GM23248 (cell line): ENCODE measurements at regions not wholly inside any gene's neighbourhood (a gene's known extent, or its start where the extent isn't known, plus 50 kb on each side); places are given as distances from the start of the nearest gene placed in this dataset.
A peak's percentile ranks its signal among the peaks of the same experiment; 100 is the strongest.

Source experiments
- DNase-seq: peaks from one replicate; pipeline ENCODE4 v3.0.0-alpha.2; 2015
- H2AFZ ChIP-seq: fragments of 200-600 bp; sonication (generic); 2 replicates; pipeline ENCODE4 v1.6.1; 2016; ENCODE audit warnings: antibody characterized with exemption
- H3F3A ChIP-seq: fragments of 200-600 bp; sonication (generic); 2 replicates; pipeline ENCODE4 v1.6.1; 2016; ENCODE audit warnings: mild to moderate bottlenecking, antibody characterized with exemption, mixed run types; ENCODE audit not compliant: insufficient read depth
- H3K27ac ChIP-seq: fragments of 200-600 bp; sonication (generic); 2 replicates; pipeline ENCODE4 v1.5.1; 2016; ENCODE audit warnings: mild to moderate bottlenecking
- H3K27me3 ChIP-seq: fragments of 200-600 bp; sonication (generic); replicated peaks from 2 replicates; pipeline ENCODE4 v1.6.1; 2016; ENCODE audit warnings: mild to moderate bottlenecking; ENCODE audit not compliant: insufficient read depth
- H3K36me3 ChIP-seq: fragments of 200-600 bp; sonication (generic); 2 replicates; pipeline ENCODE4 v1.6.1; 2016; ENCODE audit warnings: low read depth, mild to moderate bottlenecking
- H3K4me1 ChIP-seq: fragments of 200-600 bp; sonication (generic); 2 replicates; pipeline ENCODE4 v1.6.1; 2016; ENCODE audit warnings: mild to moderate bottlenecking; ENCODE audit not compliant: insufficient read depth
- H3K4me2 ChIP-seq: fragments of 200-600 bp; sonication (generic); one replicate; pipeline ENCODE4 v1.6.1; 2016; ENCODE audit warnings: mild to moderate bottlenecking; ENCODE audit not compliant: unreplicated experiment
- H3K4me3 ChIP-seq: fragments of 200-600 bp; sonication (generic); 2 replicates; pipeline ENCODE4 v1.5.1; 2016; ENCODE audit warnings: mild to moderate bottlenecking
- H3K79me2 ChIP-seq: fragments of 200-600 bp; sonication (generic); 2 replicates; pipeline ENCODE4 v1.6.1; 2016; ENCODE audit warnings: mild to moderate bottlenecking; ENCODE audit not compliant: insufficient read depth
- H3K9ac ChIP-seq: fragments of 200-600 bp; sonication (generic); 2 replicates; pipeline ENCODE4 v1.6.1; 2016; ENCODE audit warnings: mild to moderate bottlenecking
- H3K9me2 ChIP-seq: fragments of 200-600 bp; sonication (generic); 2 replicates; pipeline ENCODE4 v1.6.1; 2016; ENCODE audit warnings: mixed run types, mild to moderate bottlenecking, moderate library complexity; ENCODE audit not compliant: insufficient read depth
- H3K9me3 ChIP-seq: fragments of 200-600 bp; sonication (generic); one replicate; pipeline ENCODE4 v1.6.1; 2017; ENCODE audit warnings: low read depth
- H4K20me1 ChIP-seq: fragments of 200-600 bp; sonication (generic); 2 replicates; pipeline ENCODE4 v1.6.0; 2016; ENCODE audit not compliant: insufficient read depth
- EZH2 ChIP-seq: fragments of 200-600 bp; sonication (generic); IDR thresholded peaks from 2 replicates; pipeline ENCODE4 v1.6.1; 2018; ENCODE audit warnings: antibody characterized with exemption, mild to moderate bottlenecking; ENCODE audit not compliant: insufficient read depth, poor library complexity, severe bottlenecking
- EZH2phosphoT487 ChIP-seq: fragments of 200-600 bp; sonication (generic); IDR thresholded peaks from 2 replicates; pipeline ENCODE4 v1.6.1; 2018; ENCODE audit warnings: antibody characterized with exemption, moderate library complexity, mild to moderate bottlenecking, low read depth; ENCODE audit not compliant: insufficient read depth
- WGBS, 2 experiments: methylation state at CpG; one replicate each; pipeline ENCODE4 v1.1.6; 2015 to 2017; ENCODE audit warnings: low lambda C conversion rate in 2 of 2, low coverage in 1 of 2; ENCODE audit errors: missing lambda C conversion rate in 2 of 2; 5-methylcytosine and 5-hydroxymethylcytosine counted together
- in situ Hi-C: fragments of 300-500 bp; cut with MboI; formaldehyde crosslinking; loops from 2 replicates; pipeline ENCODE4 v1.15.0; 2020

GRCh38 chr15:70494852-70495571 is 268.3 kb downstream of the UACA start:
- in situ Hi-C loops: no loop called here
- TF ChIP-seq EZH2 (no peak), EZH2phosphoT487 (0 out of 2 replicates have a peak, but pooled peaks have one; percentile 26)
- Histone ChIP-seq H3K9me2 (no peaks in the 10 kb centered on the region), H3K9me3 (no peaks in the 10 kb centered on the region), H3K36me3 (no peaks in the 10 kb centered on the region), H3K4me1 (peaks cover 55% of the 10 kb centered on the region), H3K27ac (peak overlapping the region; percentile 62), H2AFZ (no peak overlapping the region), H3K9ac (peak overlapping the region; percentile 46), H3F3A (peaks cover 42% of the 10 kb centered on the region), H3K4me2 (peak overlapping the region; percentile 63), H3K4me3 (no peak overlapping the region), H3K79me2 (no peaks in the 10 kb centered on the region), H3K27me3 (no peaks in the 10 kb centered on the region), H4K20me1 (no peaks in the 10 kb centered on the region)
- WGBS, 2 experiments: 16 to 18% methylated on average over 7 to 8 of the region's 8 CpGs
- DNase-seq: peak; percentile 94

GRCh38 chr15:70494517-70494851 is 268.9 kb downstream of the UACA start:
- peaks cover 55% of the 10 kb centered on the region for H3K4me1 ChIP-seq
- H3K79me2 ChIP-seq: no peaks in the 10 kb centered on the region
- peak overlapping the region; percentile 63 for H3K4me2 ChIP-seq
- TF ChIP-seq EZH2 (no peak), EZH2phosphoT487 (no peak)
- H4K20me1 ChIP-seq: no peaks in the 10 kb centered on the region
- peaks cover 42% of the 10 kb centered on the region for H3F3A ChIP-seq
- peak overlapping the region; percentile 46 for H3K9ac ChIP-seq
- no peaks in the 10 kb centered on the region for H3K9me3 ChIP-seq
- no peak for DNase-seq
- peak overlapping the region; percentile 62 for H3K27ac ChIP-seq
- H3K9me2 ChIP-seq: no peaks in the 10 kb centered on the region
- H3K4me3 ChIP-seq: no peak overlapping the region
- H3K27me3 ChIP-seq: no peaks in the 10 kb centered on the region
- WGBS, 2 experiments: 83 to 88% methylated on average over 4 of the region's 4 CpGs
- in situ Hi-C loops: no loop called here
- no peaks in the 10 kb centered on the region for H3K36me3 ChIP-seq
- H2AFZ ChIP-seq: no peak overlapping the region

- no peak for TF ChIP-seq EZH2phosphoT487
- peak overlapping the region; percentile 62 for H3K27ac ChIP-seq
- in situ Hi-C loops: no loop called here
- no peak overlapping the region for H3K4me3 ChIP-seq
- 85 to 86% methylated on average over 13 of the region's 13 CpGs for WGBS, 2 experiments
- DNase-seq: peak; percentile 39
- no peaks in the 10 kb centered on the region for H3K9me3 ChIP-seq
- H3K27me3 ChIP-seq: no peaks in the 10 kb centered on the region
- H3K4me2 ChIP-seq: peak overlapping the region; percentile 63
- peaks cover 55% of the 10 kb centered on the region for H3K4me1 ChIP-seq
- H3K36me3 ChIP-seq: no peaks in the 10 kb centered on the region
- H4K20me1 ChIP-seq: no peaks in the 10 kb centered on the region
- peaks cover 42% of the 10 kb centered on the region for H3F3A ChIP-seq
- H2AFZ ChIP-seq: no peak overlapping the region
- H3K9ac ChIP-seq: peak overlapping the region; percentile 46
- H3K9me2 ChIP-seq: no peaks in the 10 kb centered on the region
- no peaks in the 10 kb centered on the region for H3K79me2 ChIP-seq
Measured at GRCh38 chr15:70493787-70494516, 269.4 kb downstream of the UACA start.

GRCh38 chr15:70493376-70493775 is 270.0 kb downstream of the UACA start:
- Histone ChIP-seq H3K4me2 (no peak overlapping the region), H3K4me1 (peaks cover 55% of the 10 kb centered on the region), H2AFZ (no peak overlapping the region), H3K27me3 (no peaks in the 10 kb centered on the region), H3K36me3 (no peaks in the 10 kb centered on the region), H3K9ac (peak overlapping the region; percentile 64), H3F3A (peaks cover 42% of the 10 kb centered on the region), H3K4me3 (no peak overlapping the region), H4K20me1 (no peaks in the 10 kb centered on the region), H3K27ac (peak overlapping the region; percentile 85), H3K9me3 (no peaks in the 10 kb centered on the region), H3K9me2 (no peaks in the 10 kb centered on the region), H3K79me2 (no peaks in the 10 kb centered on the region)
- DNase-seq: no peak
- in situ Hi-C loops: no loop called here
- 93 to 96% methylated on average over 1 of the region's 1 CpG for WGBS, 2 experiments
- TF ChIP-seq EZH2phosphoT487 (no peak), EZH2 (no peak)
